NCI-H128 (cell line): ENCODE measurements at regions not wholly inside any gene's neighbourhood (a gene's known extent, or its start where the extent isn't known, plus 50 kb on each side); places are given as distances from the start of the nearest gene placed in this dataset.

Experiments used
- DNase-seq: peaks from one replicate; lab custom pipeline; 2025; ENCODE audit not compliant: unreplicated experiment; lab: John Stamatoyannopoulos, UW

DNA sequence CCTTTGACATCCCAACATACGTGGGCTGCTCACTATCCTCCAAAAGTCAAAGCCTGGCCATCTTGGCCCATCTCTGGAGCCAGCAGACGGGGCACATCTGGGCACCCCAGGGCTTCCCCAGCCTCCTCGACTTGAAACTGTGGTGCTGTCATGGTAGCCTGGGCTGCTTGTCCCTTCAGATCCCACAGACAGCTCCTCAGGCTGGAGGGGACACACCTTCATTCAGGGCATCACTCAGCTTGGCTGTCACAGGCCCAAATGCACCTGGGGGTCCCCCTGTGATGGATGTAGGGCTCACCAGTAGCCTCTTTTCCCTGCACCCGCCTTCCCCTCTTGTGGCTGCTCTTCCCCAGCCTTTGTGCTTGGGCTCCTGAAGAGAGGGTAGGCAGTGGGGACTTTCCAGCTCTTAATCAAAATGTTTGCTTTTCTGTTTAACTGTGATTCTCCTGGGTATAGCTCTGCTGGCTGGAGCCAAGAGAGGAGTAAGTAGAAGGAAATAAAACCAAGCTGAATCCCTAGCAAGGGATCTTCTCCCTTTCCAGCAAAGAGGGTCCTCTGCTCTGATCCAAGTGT is 92.3 kb downstream of the GYPC start:
- DNase-seq: no peak

DNA sequence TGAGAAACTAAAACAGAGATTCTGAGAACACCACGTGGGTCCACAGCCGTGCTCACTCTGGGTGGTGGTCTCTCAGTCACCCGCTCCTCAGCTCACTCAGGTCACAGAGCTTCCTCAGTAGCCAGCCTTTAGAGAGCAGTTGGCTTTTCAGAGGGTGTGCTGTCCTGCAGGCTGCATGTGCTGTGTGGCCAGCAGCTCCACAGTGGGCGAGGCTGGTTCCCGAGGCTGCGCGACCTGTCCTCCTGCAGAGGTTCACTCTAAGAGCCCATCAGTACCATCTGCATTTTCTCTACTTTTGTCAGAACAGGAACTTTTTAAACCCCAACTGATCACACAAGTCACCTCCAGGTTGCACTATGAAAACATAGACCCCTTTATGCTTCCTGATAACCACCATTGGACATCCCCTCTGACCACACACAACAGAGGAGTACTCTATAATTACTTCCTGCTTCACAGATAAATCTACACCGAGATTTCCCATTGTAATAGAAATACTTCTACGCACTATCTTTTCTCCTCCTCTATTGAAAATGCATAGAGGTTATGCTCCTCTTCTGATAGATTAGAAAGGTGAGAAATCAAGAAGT is 93.1 kb downstream of the GYPC start:
- DNase-seq: no peak

DNA sequence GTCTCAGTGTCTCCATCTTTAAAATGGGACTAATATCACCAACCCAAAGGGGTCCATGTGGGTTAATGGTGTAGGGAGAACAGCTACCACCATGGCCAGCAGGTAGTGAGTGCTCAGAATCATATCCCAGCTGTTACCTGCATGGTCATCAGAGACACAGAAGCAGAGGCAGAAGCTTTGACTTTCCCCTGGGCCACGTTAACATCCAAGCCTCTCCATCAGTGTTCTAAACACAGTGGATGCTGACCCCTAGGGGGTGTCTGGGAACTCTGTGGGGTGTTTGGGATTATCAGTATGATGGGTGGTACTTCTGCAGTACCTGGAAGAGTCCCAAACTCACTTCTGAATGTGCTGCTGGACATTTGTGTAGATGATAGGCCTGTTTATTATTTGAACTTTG is 93.6 kb downstream of the GYPC start:
- no peak for DNase-seq

DNA sequence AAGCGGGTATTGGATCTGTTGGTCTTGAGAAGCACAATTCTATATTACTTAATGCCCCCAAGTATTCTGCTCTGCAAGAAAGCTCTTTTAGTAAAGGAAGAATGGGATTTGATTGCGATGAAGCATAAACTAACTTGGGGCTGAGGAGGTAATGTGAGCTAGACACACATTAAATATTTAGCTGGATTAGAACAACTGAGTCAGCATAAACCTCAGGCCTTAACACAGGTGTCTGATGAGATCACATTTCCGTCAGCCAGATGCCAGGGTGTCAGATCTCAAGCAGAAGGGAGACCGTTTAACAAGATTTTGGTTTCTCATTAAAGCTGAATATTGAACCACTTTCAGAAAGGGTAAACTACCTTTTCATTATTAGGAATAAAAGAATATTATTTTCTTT is 94.5 kb downstream of the GYPC start:
- no peak for DNase-seq

DNA sequence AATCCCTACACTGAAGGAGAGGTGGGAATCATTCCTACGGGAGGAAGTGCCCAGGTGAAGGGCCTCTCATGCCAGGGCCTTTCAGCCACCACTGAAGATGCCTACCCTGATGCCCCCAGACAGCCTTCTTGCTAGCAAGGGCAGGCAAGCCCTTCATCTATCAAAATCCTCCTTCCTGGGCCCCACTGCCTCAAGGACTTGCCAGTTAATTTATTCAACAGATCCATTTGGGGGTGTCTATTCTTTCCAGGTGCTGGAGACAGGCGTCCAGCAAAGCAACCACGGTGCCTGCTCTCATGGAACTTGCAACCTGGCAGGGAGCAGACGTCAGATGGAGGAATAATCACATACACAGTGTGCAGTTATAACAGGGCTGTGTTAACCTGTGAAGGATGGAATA is 95.5 kb downstream of the GYPC start:
- no peak for DNase-seq

DNA sequence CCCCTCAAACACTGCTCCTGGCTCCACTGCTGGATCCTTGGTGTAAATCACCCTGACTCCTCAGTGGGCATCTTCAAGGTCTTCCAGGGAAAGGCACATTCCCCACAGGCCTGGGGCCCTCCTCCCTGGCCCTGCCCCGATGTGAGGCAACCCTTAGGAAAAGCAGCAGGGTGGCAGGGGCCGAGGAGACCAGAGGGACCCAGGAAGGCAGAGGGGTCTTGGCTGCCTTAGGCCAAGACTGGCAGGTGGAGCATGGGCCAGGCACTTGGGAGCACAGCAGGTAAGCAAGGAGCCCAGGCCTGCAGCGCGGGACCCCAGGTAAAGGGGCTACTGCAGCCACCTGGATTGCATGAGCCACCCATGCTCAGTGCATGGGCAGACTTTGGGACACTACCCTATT is 96.9 kb downstream of the GYPC start:
- no peak for DNase-seq

DNA sequence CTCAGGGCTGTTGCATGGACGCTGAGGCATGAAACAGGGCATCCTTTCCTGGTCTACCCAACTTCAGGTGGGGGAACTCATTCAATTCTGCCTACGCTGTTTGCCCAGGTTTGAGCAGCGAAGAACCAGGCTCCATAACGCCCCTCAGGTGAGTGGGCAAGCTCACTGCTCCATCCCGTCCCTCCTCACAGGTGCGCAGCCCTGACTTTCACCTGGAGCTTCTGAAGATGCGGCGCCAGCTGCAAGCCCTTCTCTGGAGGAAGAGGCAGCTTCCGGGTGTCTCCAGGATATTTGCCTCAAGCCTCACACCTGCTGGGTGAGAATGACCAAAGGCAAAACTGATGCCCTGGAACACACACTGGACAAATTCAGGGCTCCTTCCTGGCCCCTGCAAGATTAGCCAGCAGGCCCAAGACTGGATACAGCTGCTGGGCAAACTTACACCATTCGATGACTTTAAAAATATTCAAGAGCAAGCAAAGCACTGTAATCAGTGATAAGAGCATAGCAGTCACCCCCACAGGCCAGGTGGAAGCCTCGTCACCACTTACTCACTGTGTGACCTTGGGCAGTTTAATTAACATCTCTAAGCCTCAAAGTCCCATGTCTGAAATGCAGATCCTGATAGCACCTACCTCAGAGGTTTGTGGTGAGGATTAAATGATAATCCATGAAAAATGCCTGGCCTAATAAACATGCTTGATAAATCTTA is 97.7 kb downstream of the GYPC start:
- no peak for DNase-seq

DNA sequence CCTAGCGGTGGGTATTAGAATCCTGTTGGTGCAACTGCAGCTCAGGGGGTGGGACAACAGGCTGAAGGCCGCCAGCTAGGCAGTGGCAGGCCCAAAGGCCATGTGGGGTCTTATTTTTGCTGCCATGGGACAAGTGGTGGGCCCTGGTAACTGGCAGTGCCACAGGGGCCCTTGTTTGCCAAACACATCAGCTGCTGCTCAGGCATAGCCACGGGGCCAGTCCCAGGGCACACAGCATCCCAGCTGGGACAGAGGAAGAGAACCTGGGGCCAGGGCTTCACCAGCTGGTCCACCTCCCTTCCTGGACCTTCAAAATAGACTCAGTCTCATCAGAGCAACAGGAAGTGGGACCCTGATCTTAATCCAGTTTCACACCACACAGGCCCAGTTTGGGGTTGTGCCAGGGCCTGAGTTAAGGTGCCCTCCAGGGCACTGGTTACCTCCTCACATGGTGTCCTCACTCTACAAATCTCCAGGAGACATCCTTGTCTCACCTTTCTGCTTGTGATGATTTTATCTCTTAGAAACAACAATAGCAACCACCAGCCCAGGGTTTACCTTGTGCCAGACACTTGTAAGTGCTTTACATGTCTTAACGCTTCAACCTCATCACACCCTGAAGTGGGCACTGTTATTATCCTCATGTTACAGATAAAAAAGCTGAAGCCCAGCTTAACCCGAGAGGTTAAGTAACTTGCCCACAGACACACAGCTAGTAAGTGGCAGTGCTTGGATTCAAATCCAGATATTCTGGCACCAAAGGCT is 98.5 kb downstream of the GYPC start:
- DNase-seq: no peak

DNA sequence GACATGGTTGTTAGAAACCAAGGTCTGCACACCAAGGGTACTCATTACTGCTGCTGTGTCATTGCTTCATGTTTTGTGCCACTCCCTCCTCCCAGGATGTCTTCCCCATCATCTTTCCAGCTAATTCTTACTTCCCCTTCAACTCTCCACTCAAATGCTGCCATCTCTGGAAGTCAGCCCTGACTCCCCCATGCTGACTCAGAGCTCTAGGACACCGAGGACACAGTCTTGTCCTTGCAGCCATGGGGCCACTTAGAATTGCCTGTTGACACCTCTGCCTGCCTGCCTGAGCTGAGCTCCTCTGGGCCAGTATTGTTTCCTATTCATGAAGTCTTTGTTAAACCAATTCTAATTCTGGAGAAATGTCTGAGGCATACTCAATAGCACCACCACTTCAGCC is 100.2 kb downstream of the GYPC start:
- no peak for DNase-seq

DNA sequence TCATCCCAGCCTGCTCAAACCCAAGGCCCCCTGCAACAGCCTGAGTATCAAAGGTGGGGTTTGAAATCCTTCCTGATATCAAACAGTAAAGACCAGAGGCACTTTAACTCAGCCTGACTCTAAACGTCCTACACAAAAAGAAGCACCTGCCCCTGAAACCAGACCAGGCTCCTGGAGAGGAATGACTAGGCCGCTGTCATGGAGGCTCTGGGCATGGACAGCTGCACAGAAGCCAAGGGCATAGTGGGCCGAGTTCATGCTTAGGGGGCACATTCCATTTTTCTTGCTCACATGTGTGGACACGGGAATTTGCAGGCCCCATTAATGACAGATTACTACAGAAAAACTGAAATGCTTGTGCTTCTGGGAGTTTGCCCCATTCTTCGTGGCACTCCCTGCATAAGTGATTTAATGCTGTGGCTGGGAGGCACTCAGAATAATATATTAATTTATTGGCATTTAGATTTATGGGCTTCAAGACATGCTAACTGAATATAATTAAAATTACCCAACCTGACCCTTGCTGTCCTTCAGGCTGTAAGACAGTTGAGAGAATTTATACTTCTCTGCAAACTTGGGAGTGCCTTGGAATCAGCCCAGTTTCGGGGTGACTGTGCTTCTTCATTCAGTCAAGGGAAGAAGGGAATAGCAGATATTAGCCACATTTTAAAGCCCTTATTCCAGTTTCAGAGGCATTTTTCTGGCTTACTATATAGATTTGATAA is 105.5 kb downstream of the GYPC start:
- no peak for DNase-seq

DNA sequence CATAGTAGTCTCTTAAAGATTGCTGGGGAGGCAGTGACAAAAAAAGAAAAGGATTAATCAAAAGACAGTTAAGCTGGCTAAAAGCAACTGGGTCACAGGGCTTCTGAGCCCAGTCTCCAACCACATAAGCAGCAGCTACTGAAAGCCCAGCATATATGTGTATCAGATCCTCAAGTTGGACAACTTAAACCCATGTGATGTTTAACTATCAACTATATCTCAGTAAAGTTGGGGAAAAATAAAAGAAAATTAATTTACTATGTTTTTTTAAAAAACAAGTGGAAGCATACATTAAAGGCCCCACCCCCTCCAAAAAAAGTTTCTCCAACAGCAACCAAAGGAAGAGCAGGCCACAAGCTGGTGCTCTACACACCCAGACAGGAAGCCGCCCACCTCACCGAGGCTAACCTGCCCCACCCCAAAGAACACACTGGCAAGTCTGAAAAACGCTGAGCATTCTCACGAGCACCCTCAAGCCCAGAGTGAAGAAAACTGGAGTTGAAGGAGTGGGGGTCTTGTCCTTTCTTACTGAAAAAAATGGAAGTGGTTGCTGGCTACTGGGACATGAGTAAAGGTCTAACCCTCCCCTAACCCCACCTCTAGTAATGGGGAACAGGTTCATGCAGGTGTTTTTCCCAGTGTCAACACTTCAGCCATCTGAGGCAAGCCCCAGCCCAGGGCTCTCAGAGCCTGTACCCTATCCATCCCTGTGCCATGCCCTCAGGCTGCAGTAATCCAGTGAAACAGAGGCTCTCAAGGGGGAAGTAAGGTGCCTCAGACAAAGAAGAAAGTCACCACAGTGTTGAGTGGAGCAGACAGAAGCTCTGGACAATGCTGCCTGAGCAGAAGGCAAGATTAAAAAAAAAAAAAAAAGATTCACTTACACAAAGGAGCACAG is 106.3 kb downstream of the GYPC start:
- no peak for DNase-seq

DNA sequence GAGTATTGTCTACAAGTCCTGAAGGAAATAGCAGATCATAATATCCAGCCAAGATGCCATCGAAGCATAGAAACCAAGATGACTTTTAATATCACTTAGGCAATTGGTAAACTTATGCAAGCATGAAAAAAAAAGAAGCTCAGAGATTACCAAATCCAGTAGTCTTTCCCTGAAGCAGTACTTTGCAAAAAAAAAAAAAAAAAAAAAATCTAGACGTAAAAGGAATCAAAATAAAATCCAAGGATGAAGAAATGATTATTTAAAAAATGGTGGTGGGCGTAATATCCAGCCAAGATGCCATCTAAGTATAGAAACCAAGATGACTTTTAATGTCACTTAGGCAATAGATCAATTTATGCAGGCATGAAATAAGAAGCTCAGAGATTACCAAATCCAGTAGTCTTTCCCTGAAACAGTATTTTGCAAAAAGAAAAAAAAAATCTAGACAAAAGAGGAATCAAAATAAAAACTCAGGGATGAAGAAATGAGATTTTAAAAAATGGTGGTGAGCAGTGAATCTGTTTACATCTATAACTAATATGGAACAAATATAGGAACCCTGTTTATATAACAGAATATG is 108.8 kb downstream of the GYPC start:
- DNase-seq: no peak

DNA sequence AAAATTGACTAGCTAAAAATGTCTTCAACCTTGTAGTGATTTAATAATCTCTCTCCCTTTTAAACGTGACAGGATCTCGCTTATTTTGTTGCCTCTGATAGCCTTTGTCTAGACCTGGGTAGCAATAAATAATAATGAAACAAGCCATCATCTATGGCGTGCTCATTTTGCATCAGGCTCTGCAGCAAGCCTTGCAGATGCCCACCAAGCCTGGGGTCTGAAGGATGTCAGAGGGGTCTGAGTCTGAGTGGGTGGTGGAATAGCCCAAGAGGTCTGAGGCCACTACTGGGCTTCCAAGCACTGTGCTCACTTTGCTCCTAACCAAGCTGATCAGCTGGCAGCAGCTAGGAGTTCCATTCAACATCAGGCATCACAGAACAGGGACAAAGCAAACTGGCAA is 109.4 kb downstream of the GYPC start:
- DNase-seq: no peak

DNA sequence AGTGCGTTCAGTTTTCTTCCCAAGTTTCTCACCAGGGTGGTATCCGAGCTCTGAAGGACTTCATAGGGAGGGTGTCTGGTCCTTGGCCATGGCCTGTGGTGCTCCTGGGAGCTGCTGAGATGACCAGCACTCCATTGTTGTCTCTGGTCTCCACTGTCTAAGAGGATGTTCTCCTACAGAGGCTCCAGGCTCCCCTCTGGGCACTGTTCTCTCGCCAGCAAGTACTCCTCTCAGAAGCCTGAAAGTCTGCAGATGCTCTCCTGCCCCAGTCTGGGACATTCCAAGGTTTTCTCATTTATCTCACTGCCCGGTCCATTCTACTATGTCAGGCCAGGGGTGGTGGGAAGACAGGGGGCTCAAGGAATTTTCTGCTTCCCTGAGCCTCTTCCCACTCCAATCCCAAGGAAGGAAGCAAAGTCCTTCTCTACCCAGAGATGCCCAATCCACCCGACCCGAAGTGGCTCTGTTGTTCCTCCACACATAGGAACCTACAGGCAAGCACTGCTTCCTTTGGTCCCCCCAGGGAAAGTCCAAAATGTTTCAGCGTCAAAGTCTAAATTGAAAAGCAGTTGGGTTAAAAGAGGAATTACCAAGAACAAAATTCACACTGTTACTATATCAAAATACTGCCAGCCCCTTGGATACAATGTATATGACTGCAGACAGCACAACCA is 110.5 kb downstream of the GYPC start:
- no peak for DNase-seq

DNA sequence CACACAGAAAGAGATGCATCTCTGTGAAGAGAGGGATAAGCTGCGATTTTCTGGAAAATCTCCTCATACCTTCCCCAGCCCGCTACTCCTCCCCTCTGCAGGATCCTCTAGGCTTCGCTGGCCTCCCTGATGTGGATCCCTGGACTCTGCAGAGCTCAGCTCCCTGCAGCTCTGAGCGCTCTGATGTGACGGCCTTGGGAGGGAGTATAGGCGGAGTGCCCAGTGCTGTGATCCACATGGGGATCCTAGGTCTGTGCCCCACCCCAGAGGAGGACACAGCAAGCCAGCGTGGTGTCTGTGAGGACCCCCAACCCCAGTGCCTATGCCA is 111.0 kb downstream of the GYPC start:
- no peak for DNase-seq

DNA sequence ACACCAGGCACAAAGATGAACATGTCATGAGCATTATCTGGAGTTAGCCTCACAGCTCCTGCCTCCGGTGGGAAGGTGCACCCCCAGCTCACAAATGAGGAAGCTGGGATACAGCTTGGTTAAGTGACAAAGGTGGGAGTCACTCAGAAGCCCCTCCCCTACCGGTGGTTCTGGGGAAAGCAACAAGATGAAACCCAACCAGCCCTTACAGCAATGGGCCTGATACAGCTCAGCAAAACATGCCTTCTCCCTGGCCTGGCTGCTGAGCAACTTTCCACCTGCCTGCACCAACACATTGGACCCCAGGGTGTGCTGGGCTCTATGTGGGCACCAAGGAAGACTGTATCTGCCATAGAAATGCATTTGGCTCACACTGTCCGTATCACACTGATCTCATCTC is 113.2 kb downstream of the GYPC start:
- DNase-seq: no peak

DNA sequence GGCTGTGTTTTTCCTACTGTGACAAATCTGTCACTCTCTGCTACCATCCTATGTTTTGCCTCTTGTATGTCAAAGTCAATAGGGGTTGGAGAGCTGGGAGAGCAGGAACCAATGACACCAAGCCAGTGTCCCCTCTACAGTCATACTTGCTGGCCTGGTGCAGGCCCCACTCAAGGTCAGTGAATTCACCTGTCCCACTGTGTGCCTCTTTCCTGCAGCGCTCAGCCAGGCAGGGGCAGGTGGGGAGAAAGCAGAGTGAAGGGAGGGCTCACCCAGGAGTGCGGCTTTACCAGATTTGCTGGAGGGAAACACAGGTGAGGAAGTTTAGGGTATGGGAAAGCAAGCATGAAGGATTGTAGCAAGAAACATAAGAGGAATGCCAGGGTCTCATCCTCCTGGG is 114.5 kb downstream of the GYPC start:
- no peak for DNase-seq

DNA sequence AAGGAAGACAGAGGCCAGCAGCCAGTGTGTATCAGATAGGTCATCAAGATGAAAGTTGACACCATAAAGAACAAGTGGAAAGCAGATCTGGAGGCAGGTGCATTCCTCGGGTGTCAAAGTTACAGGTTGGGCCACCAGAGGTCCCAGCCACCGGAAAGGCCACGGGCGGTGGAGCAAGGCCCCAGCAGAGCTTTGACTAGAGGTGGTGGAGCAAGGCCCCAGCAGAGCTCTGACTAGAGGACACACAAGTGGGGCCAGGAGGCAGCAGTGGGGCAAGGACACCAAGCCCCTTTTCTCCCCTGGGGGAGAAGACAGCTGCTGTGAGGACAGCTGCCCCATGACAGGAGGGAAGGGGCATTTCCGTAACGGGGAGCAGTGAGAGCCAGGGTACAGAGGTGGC is 115.1 kb downstream of the GYPC start:
- DNase-seq: no peak

DNA sequence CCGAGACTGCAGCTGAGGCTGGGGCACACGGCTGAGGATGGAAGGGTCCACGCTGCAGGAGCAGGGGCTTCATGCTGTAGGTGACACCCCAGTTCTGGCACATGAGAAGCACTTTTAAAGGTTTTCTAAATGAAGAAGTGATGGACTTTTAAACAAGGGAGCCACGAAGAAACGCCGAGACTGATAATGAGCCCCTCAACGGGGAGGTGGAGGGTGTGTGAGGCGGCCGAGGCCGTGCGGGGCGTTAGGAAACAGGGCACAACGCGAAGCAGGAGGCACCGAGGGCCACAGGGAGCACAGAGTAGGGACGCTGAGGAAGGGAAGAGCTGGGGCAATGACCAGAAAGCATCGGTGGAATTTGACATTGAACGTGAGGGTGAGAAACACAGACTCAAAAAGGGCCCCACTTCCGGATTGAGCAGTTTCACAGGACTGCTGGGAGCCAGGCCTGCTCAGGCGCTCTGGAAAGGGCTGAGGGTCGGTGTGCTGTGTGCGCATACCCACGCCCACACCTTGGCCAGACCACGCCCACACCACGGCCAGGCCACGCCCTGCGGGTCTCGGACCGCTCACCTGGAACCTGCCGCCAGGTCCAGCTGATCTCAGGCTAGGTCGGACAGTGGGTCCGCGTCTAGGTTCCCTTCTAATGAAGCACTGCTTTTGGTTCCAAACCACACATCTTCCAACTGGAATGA is 115.7 kb downstream of the GYPC start:
- no peak for DNase-seq
